Motor neuron (in vitro differentiated cells): ENCODE measurements at regions not wholly inside any gene's neighbourhood (a gene's known extent, or its start where the extent isn't known, plus 50 kb on each side); places are given as distances from the start of the nearest gene placed in this dataset.

Source experiments
- ATAC-seq, 8 experiments: fragments of 200-7000 bp; cut with Tn5 transposase; replicated peaks in 6 of 8; 2 replicates each; pipeline ENCODE4 v1.8.0; 2021; ENCODE audit warnings: mild to moderate bottlenecking in 8 of 8, moderate library complexity in 8 of 8
- H3K27ac ChIP-seq, 2 donors: fragments of 250-450 bp; sonication (Bioruptor Pico); 2 replicates each; pipeline ENCODE4 v1.9.0; 2021; ENCODE audit warnings: antibody characterized with exemption in 2 of 2, mild to moderate bottlenecking in 2 of 2, moderate library complexity in 1 of 2
- H3K4me1 ChIP-seq, 2 donors: fragments of 250-450 bp; sonication (Bioruptor Pico); replicated peaks in 1 of 2; 2 replicates each; pipeline ENCODE4 v1.6.1; 2021; ENCODE audit warnings: antibody characterized with exemption in 2 of 2, mild to moderate bottlenecking in 2 of 2, moderate library complexity in 1 of 2
- H3K4me3 ChIP-seq, 5 donors: fragments of 250-450 bp; sonication (Bioruptor Pico); 2 replicates each; pipeline ENCODE4 v1.9.0; 2021; ENCODE audit warnings: antibody characterized with exemption in 5 of 5, mild to moderate bottlenecking in 5 of 5, moderate library complexity in 4 of 5
- WGBS, 10 experiments: fragments of 450-650 bp; shearing (Covaris generic); methylation state at CpG; one replicate each; pipeline ENCODE4 v1.0.0; 2022; 5-methylcytosine and 5-hydroxymethylcytosine counted together
- in situ Hi-C, 9 experiments: fragments of 400-800 bp; cut with MboI; loops; one replicate each; pipeline ENCODE4 v1.15.0; 2021; ENCODE audit warnings: low sequenced_read_pairs in 9 of 9, low pct_unique_long_range_greater_than_20kb in 2 of 9; ENCODE audit not compliant: unreplicated experiment in 9 of 9

GRCh38 chr16:64394061-64394460 lies 727.8 kb downstream of the CDH11 start:
- H3K27ac ChIP-seq = no peak overlapping the region
- H3K4me3 ChIP-seq = no peak overlapping the region
- peaks cover 0 to 7% of the 10 kb centered on the region in 2 donors for H3K4me1 ChIP-seq
- in situ Hi-C loops = no loop called here
- ATAC-seq = no peak
- WGBS, 10 experiments = 0 to 100% (median 56%) methylated on average over 1 of the region's 1 CpG; no CpG with 5 or more reads in 2 of the 10 experiments

- 20 to 100% (median 90%) methylated on average over 1 of the region's 1 CpG; no CpG with 5 or more reads in 3 of the 10 experiments for WGBS, 10 experiments
- no peak overlapping the region for H3K27ac ChIP-seq
- no peak overlapping the region for H3K4me3 ChIP-seq
- in situ Hi-C loops = no loop called here
- peaks cover 0 to 7% of the 10 kb centered on the region in 2 donors for H3K4me1 ChIP-seq
- no peak for ATAC-seq
Measured at GRCh38 chr16:64392456-64392855, 729.4 kb downstream of the CDH11 start.

- 26 to 88% (median 61%) methylated on average over 1 to 4 of the region's 4 CpGs; no CpG with 5 or more reads in 1 of the 10 experiments for WGBS, 10 experiments
- H3K4me1 ChIP-seq = peaks cover 0 to 7% of the 10 kb centered on the region in 2 donors
- in situ Hi-C loops = no loop called here
- no peak overlapping the region for H3K4me3 ChIP-seq
- H3K27ac ChIP-seq = no peak overlapping the region
- peak in 5 of 8 experiments; percentile 22 to 77 (median 67) for ATAC-seq
Measured at GRCh38 chr16:64391063-64391600, 730.7 kb downstream of the CDH11 start.

- ATAC-seq = no peak
- in situ Hi-C loops = no loop called here
- Histone ChIP-seq H3K4me3 (no peak overlapping the region), H3K27ac (no peak overlapping the region), H3K4me1 (peaks cover 0 to 7% of the 10 kb centered on the region in 2 donors)
- WGBS, 10 experiments = 25 to 95% (median 88%) methylated on average over 1 to 4 of the region's 4 CpGs
Measured at GRCh38 chr16:64390102-64390501, 731.8 kb downstream of the CDH11 start.

GRCh38 chr16:64384636-64385035 lies 737.2 kb downstream of the CDH11 start:
- Histone ChIP-seq H3K4me1 (no peaks in the 10 kb centered on the region), H3K27ac (no peak overlapping the region), H3K4me3 (no peak overlapping the region)
- in situ Hi-C loops = no loop called here
- ATAC-seq = no peak
- 20 to 75% (median 50%) methylated on average over 2 to 4 of the region's 4 CpGs for WGBS, 10 experiments

- no peak for ATAC-seq
- H3K27ac ChIP-seq = no peak overlapping the region
- no peaks in the 10 kb centered on the region for H3K4me1 ChIP-seq
- no peak overlapping the region for H3K4me3 ChIP-seq
- in situ Hi-C loops = no loop called here
- 40 to 100% (median 52%) methylated on average over 1 to 2 of the region's 4 CpGs; no CpG with 5 or more reads in 5 of the 10 experiments for WGBS, 10 experiments
Measured at GRCh38 chr16:64381979-64382378, 739.9 kb downstream of the CDH11 start.

GRCh38 chr16:64380751-64381150 lies 741.1 kb downstream of the CDH11 start:
- Histone ChIP-seq H3K4me3 (no peak overlapping the region), H3K4me1 (no peaks in the 10 kb centered on the region), H3K27ac (no peak overlapping the region)
- 100% methylated on average over 1 of the region's 3 CpGs; no CpG with 5 or more reads in 9 of the 10 experiments for WGBS, 10 experiments
- in situ Hi-C loops = no loop called here
- no peak for ATAC-seq

GRCh38 chr16:64375391-64375980 lies 746.4 kb downstream of the CDH11 start:
- peak in 2 of 8 experiments; percentile 69 to 77 for ATAC-seq
- WGBS, 10 experiments = 47 to 80% (median 70%) methylated on average over 2 to 3 of the region's 3 CpGs; no CpG with 5 or more reads in 2 of the 10 experiments
- Histone ChIP-seq H3K4me1 (peaks cover 0 to 13% of the 10 kb centered on the region in 2 donors), H3K4me3 (no peak overlapping the region), H3K27ac (no peak overlapping the region)
- in situ Hi-C loops = no loop called here

GRCh38 chr16:64370112-64370511 lies 751.8 kb downstream of the CDH11 start:
- 100% methylated on average over 1 of the region's 1 CpG; no CpG with 5 or more reads in 9 of the 10 experiments for WGBS, 10 experiments
- no peak overlapping the region for H3K4me3 ChIP-seq
- H3K27ac ChIP-seq = no peak overlapping the region
- in situ Hi-C loops = no loop called here
- no peak for ATAC-seq
- H3K4me1 ChIP-seq = peaks cover 0 to 13% of the 10 kb centered on the region in 2 donors

GRCh38 chr16:64365448-64365931 lies 756.4 kb downstream of the CDH11 start:
- peak in 1 of 8 experiments; percentile 32 for ATAC-seq

GRCh38 chr16:64364894-64365293 lies 757.0 kb downstream of the CDH11 start:
- in situ Hi-C loops = no loop called here
- no peak overlapping the region for H3K27ac ChIP-seq
- no peak for ATAC-seq
- H3K4me1 ChIP-seq = peaks cover 0 to 15% of the 10 kb centered on the region in 2 donors
- no peak overlapping the region for H3K4me3 ChIP-seq

More at GRCh38 chr16:64365448-64365931, 756.4 kb downstream of the CDH11 start:
- no peak overlapping the region for H3K4me3 ChIP-seq
- in situ Hi-C loops = no loop called here
- H3K27ac ChIP-seq = no peak overlapping the region
- WGBS, 10 experiments = 42 to 100% (median 88%) methylated on average over 1 to 2 of the region's 2 CpGs; no CpG with 5 or more reads in 1 of the 10 experiments
- H3K4me1 ChIP-seq = peaks cover 0 to 15% of the 10 kb centered on the region in 2 donors

GRCh38 chr16:64364416-64364815 lies 757.4 kb downstream of the CDH11 start:
- Histone ChIP-seq H3K4me3 (no peak overlapping the region), H3K4me1 (peaks cover 0 to 15% of the 10 kb centered on the region in 2 donors), H3K27ac (no peak overlapping the region)
- in situ Hi-C loops = no loop called here
- ATAC-seq = no peak
- WGBS, 10 experiments = 93 to 100% (median 100%) methylated on average over 1 of the region's 1 CpG; no CpG with 5 or more reads in 1 of the 10 experiments

GRCh38 chr16:64364016-64364415 lies 757.8 kb downstream of the CDH11 start:
- no peak overlapping the region for H3K4me3 ChIP-seq
- ATAC-seq = no peak
- H3K4me1 ChIP-seq = peaks cover 0 to 15% of the 10 kb centered on the region in 2 donors
- in situ Hi-C loops = no loop called here
- H3K27ac ChIP-seq = no peak overlapping the region
- 60 to 96% (median 80%) methylated on average over 1 to 2 of the region's 2 CpGs; no CpG with 5 or more reads in 1 of the 10 experiments for WGBS, 10 experiments

- in situ Hi-C loops = no loop called here
- no peak for ATAC-seq
Measured at GRCh38 chr16:64363039-64363438, 758.8 kb downstream of the CDH11 start.

More at GRCh38 chr16:64363039-64363438, 758.8 kb downstream of the CDH11 start:
- Histone ChIP-seq H3K4me3 (no peak overlapping the region), H3K4me1 (peaks cover 0 to 15% of the 10 kb centered on the region in 2 donors), H3K27ac (no peak overlapping the region)
- WGBS, 10 experiments = 55 to 100% (median 97%) methylated on average over 1 to 2 of the region's 2 CpGs
